ENCODE measurements at regions not wholly inside any gene's neighbourhood (a gene's known extent, or its start where the extent isn't known, plus 50 kb on each side); places are given as distances from the start of the nearest gene placed in this dataset.

DNA sequence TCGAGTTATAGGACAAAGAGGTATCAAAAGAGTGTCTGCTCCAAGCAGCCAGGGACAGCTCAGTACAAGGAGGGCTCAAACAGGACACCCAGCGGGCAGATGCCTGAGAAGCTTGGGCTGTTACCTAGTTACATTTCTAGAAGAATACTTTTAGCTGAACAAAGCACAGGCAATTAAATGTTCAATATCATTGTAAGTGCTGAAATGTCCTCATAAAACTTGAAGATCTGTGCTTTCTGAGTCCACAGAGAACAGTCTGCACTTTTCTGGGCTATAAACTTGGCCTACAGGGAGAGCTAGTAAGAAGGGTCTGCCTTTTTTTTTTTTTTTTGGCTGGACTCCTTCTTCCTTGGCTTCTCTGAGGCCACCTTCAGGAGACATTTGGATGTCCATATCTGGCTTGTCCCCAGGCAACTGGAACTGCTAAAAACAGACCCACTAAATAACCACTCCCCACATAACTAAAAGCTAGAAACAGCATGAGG, 123.2 kb downstream of the SLC16A9 start:
- H3K27ac ChIP-seq (ENCODE audit: low read depth, low read length): no peak overlapping the region
- H3K4me3 ChIP-seq (replicated peaks in 1 of 2; ENCODE audit: low read depth in 1 of 2, low read length in 2 of 2): no peak overlapping the region
- H3K4me1 ChIP-seq (ENCODE audit: control insufficient read depth in 1 of 2, insufficient read depth in 2 of 2, low read length in 2 of 2): no peaks in the 10 kb centered on the region
- H3K9me3 ChIP-seq (ENCODE audit: control insufficient read depth in 1 of 2, insufficient read depth in 1 of 2, low read depth in 1 of 2, low read length in 2 of 2): no peaks in the 10 kb centered on the region
- ChIA-PET RAD21 (ENCODE audit: low non-redundant PET in 1 of 2, low total read pairs in 2 of 2, uncharacterized antibody in 2 of 2, unreplicated experiment in 2 of 2) (no interaction called here), CTCF (no interaction called here), POLR2A (interaction anchor here (0.7 kb wide), 1 partner anchor 431 kb away, joined by 5 read pairs; no protein-coding TSS in a partner anchor)
- H2AFZ ChIP-seq (ENCODE audit: low read depth, low read length, poor library complexity, severe bottlenecking): no peak overlapping the region
- H3K9me2 ChIP-seq (ENCODE audit: insufficient read depth): no peaks in the 10 kb centered on the region
- H3K27me3 ChIP-seq (ENCODE audit: insufficient read depth, low read length): no peaks in the 10 kb centered on the region
- ATAC-seq (no peak), DNase-seq (ENCODE audit: low read depth, low spot score) (no peak)
- H3K36me3 ChIP-seq (ENCODE audit: control insufficient read depth in 1 of 2, insufficient read depth in 2 of 2, low read length in 2 of 2): no peaks in the 10 kb centered on the region
- no peaks in the 10 kb centered on the region for H3K79me2 ChIP-seq (ENCODE audit: insufficient read depth, low read length)
- H4K20me1 ChIP-seq (ENCODE audit: insufficient read depth): no peaks in the 10 kb centered on the region
- TF ChIP-seq YY1 (IDR thresholded peaks at IDR 0.05; ENCODE audit: extremely low read depth, insufficient replicate concordance, low read depth, low read length) (no peak), ZNF274 (IDR thresholded peaks at IDR 0.05; ENCODE audit: low read depth, low read length) (no peak), SIN3A (IDR thresholded peaks at IDR 0.05; ENCODE audit: low read depth) (no peak), EZH2phosphoT487 (IDR thresholded peaks at IDR 0.05; ENCODE audit: borderline replicate concordance) (no peak), ZBTB33 (IDR thresholded peaks at IDR 0.05; ENCODE audit: extremely low read depth, insufficient replicate concordance, low read length) (no peak), EGR1 (IDR thresholded peaks at IDR 0.05; ENCODE audit: low read depth) (no peak), RAD21 (IDR thresholded peaks at IDR 0.05; ENCODE audit: low read depth) (no peak), SRF (IDR thresholded peaks at IDR 0.05; ENCODE audit: low read depth) (no peak), CEBPB (IDR thresholded peaks at IDR 0.05; ENCODE audit: low read depth) (no peak), SP1 (IDR thresholded peaks at IDR 0.05; ENCODE audit: low read depth) (no peak), FOSL1 (IDR thresholded peaks at IDR 0.05; ENCODE audit: low read depth) (no peak)
- TF ChIP-seq, protein P1, sequence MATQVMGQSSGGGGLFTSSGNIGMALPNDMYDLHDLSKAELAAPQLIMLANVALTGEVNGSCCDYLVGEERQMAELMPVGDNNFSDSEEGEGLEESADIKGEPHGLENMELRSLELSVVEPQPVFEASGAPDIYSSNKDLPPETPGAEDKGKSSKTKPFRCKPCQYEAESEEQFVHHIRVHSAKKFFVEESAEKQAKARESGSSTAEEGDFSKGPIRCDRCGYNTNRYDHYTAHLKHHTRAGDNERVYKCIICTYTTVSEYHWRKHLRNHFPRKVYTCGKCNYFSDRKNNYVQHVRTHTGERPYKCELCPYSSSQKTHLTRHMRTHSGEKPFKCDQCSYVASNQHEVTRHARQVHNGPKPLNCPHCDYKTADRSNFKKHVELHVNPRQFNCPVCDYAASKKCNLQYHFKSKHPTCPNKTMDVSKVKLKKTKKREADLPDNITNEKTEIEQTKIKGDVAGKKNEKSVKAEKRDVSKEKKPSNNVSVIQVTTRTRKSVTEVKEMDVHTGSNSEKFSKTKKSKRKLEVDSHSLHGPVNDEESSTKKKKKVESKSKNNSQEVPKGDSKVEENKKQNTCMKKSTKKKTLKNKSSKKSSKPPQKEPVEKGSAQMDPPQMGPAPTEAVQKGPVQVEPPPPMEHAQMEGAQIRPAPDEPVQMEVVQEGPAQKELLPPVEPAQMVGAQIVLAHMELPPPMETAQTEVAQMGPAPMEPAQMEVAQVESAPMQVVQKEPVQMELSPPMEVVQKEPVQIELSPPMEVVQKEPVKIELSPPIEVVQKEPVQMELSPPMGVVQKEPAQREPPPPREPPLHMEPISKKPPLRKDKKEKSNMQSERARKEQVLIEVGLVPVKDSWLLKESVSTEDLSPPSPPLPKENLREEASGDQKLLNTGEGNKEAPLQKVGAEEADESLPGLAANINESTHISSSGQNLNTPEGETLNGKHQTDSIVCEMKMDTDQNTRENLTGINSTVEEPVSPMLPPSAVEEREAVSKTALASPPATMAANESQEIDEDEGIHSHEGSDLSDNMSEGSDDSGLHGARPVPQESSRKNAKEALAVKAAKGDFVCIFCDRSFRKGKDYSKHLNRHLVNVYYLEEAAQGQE (IDR thresholded peaks at IDR 0.05; ENCODE audit: low read depth): no peak
- TF ChIP-seq, protein P2, sequence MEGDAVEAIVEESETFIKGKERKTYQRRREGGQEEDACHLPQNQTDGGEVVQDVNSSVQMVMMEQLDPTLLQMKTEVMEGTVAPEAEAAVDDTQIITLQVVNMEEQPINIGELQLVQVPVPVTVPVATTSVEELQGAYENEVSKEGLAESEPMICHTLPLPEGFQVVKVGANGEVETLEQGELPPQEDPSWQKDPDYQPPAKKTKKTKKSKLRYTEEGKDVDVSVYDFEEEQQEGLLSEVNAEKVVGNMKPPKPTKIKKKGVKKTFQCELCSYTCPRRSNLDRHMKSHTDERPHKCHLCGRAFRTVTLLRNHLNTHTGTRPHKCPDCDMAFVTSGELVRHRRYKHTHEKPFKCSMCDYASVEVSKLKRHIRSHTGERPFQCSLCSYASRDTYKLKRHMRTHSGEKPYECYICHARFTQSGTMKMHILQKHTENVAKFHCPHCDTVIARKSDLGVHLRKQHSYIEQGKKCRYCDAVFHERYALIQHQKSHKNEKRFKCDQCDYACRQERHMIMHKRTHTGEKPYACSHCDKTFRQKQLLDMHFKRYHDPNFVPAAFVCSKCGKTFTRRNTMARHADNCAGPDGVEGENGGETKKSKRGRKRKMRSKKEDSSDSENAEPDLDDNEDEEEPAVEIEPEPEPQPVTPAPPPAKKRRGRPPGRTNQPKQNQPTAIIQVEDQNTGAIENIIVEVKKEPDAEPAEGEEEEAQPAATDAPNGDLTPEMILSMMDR (IDR thresholded peaks at IDR 0.05 in 2 of 3, conservative IDR thresholded peaks at IDR 0.05 in 1 of 3; ENCODE audit: borderline replicate concordance in 1 of 3, insufficient read depth in 1 of 3, low read depth in 2 of 3, low read length in 2 of 3): no peak
- no peak overlapping the region for H3K4me2 ChIP-seq (ENCODE audit: low read length)
- no peak overlapping the region for H3K9ac ChIP-seq (ENCODE audit: low read length)
- intact Hi-C loops (cut with micrococcal nuclease): no loop called here
- BruUV-seq (replicated peaks): no TSS peak

All from HCT116 (cell line).